ENCODE measurements at regions not wholly inside any gene's neighbourhood (a gene's known extent, or its start where the extent isn't known, plus 50 kb on each side); places are given as distances from the start of the nearest gene placed in this dataset.

DNA sequence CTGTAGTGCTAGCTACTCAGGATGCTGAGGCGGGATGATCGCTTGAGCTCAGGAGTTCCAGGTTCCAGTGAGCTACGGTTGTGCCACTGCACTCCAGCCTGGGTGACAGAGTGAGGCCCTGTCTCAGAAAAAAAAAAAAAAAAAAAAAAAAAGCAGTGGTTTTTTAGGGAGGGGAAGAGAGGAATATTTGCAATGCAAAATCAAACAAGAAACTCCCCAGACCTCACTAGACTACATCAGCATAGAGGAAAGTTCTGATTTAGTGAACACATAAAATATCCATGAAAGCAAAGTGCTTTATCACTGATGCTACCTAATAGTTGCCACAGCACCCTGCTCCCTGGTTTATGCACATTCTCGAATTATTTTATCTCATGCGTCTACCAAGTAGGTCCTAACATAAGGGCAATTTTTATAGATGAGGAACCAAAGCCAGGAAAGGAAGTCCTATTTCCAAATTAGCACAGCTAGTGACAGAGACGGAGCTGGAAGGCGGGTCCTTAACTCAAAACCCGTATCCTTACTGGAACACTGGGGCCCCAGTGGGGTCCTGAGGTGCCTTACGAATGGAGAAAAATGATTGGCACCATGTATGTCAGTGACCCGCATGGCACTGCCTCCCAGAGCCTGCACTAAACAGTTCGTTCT, 50.7 kb upstream of the GPR157 start:
- no peak for DNase-seq

GRCh38 chr1:9180111-9180819, 51.4 kb upstream of the GPR157 start:
- no peak for DNase-seq

- DNase-seq: peak; percentile 29 to 63
Observed at GRCh38 chr1:9181176-9181906, 52.4 kb upstream of the GPR157 start.

DNA sequence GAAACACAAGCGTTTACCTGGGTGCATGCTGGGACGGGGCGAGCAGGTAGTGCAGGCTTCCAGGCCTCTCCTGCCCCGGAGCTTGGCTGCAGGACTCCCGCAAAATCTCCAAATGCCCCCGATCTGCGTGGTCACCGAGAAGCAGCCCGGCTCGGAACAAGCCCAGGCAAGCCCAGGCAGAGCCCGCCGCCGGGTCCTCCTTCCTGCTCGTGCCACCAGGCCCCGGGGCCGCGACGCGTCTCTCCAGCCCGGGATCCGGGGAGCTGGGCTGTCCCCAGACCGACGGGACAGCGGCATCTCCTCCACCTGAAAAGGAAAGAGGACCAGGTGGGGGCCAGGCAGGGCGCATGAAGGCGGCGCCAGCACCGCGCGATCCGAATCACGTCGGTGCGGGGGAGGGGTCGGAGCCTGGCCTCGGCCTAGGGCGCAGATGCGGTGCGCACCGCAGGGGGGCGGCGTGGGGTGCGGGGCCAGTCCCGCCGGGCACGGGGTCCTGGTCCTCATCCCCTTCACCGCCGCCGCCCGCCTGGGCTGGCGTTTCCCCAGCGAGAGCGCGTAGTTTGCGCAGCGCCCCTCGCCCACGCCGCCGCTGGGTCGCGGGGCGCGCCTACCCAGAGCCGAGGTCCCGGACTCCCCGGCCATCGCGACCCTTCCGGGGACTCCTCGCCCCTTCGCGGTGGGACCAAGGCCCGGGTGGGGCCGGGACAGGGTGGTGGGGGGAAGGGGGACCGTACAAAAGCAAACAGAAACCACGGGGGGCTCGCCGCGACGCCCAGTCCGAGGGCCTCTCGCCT, 52.4 kb upstream of the H6PD start:
- DNase-seq: peak in 1 of 2 experiments; percentile 38

DNA sequence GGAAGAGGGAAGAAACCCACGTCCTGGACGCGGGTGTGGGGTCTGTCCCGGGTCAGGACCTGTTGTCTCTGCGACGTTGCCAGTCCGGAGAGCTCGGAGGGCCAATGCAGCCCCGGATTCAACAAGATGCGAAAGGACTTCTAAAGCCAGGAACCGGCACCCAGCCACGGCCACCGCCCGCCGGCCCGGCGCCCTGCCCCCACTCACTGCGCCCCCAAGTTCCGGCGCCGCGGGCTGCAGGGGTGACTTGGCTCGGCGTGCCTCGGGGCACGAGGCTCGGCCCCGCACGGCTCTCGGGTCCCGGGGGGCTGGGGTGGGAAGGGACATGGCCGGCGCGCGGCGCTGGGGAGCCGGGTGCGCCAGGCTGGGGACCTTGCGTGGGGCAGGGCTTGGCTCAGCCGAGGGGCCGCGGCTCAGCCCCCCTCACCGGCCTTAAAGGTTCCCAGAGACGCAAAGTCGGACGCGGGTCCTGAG, 51.8 kb upstream of the H6PD start:
- no peak for DNase-seq

DNA sequence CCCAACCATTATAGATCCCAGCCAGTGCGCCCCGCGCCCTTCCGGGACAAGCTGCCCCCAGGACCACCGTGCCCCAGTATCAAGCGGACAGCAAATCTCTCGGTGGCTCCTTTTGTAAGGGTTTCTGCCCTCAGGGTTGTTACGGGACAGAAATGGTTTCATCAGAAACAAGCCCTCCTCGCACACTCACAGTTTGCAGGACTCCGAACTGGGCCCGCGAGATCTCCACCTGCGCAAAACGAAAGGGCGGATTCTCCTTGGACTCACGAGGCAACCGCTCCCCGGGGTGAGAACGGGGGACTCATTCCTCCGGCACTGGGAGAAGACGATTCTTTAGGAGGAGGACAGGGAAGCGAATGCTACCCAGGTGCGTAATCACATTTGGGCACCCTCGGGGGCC, 51.1 kb upstream of the H6PD start:
- DNase-seq: no peak

GRCh38 chr1:9183898-9184297, 50.7 kb upstream of the H6PD start:
- no peak for DNase-seq

GRCh38 chr1:9184749-9185148, 49.8 kb upstream of the H6PD start:
- no peak for DNase-seq

Data from NCI-H1930 (cell line).